GM21717 (cell line): ENCODE measurements at regions not wholly inside any gene's neighbourhood (a gene's known extent, or its start where the extent isn't known, plus 50 kb on each side); places are given as distances from the start of the nearest gene placed in this dataset.
"Not testable (repeated sequence)": the region's sequence is repeated elsewhere in the genome, so short reads cannot be mapped to it uniquely, and the experiment has no call there.

Experiments
- ATAC-seq: cut with Tn5 transposase; IDR thresholded peaks from one replicate; pipeline ENCODE4 v1.9.1; 2021; ENCODE audit warnings: mild to moderate bottlenecking, moderate library complexity; ENCODE audit not compliant: unreplicated experiment

GRCh38 chr10:124194199-124194824 is 100.9 kb upstream of the CHST15 start:
- ATAC-seq: no peak

- ATAC-seq: no peak
Observed at GRCh38 chr10:124193309-124193696, 99.9 kb upstream of the CHST15 start.

- not testable (repeated sequence) for ATAC-seq
Observed at GRCh38 chr10:124192664-124193308, 99.4 kb upstream of the CHST15 start.

- not testable (repeated sequence) for ATAC-seq
Observed at GRCh38 chr10:124190476-124190875, 97.1 kb upstream of the CHST15 start.

- no peak for ATAC-seq
Observed at GRCh38 chr10:124186956-124187355, 93.6 kb upstream of the CHST15 start.

GRCh38 chr10:124185084-124185483 is 91.7 kb upstream of the CHST15 start:
- no peak for ATAC-seq

- no peak for ATAC-seq
Observed at GRCh38 chr10:124184208-124184830, 90.9 kb upstream of the CHST15 start.

- no peak for ATAC-seq
Observed at GRCh38 chr10:124183617-124184016, 90.2 kb upstream of the CHST15 start.

- no peak for ATAC-seq
Observed at GRCh38 chr10:124182088-124182541, 88.7 kb upstream of the CHST15 start.

GRCh38 chr10:124181656-124182055 is 88.3 kb upstream of the CHST15 start:
- no peak for ATAC-seq

- ATAC-seq: no peak
Observed at GRCh38 chr10:124180947-124181549, 87.7 kb upstream of the CHST15 start.

GRCh38 chr10:124180044-124180745 is 86.8 kb upstream of the CHST15 start:
- ATAC-seq: no peak

GRCh38 chr10:124179308-124180043 is 86.1 kb upstream of the CHST15 start:
- ATAC-seq: no peak

- ATAC-seq: no peak
Observed at GRCh38 chr10:124177180-124177518, 83.8 kb upstream of the CHST15 start.

GRCh38 chr10:124176349-124177179 is 83.2 kb upstream of the CHST15 start:
- ATAC-seq: no peak

GRCh38 chr10:124175701-124176348 is 82.4 kb upstream of the CHST15 start:
- no peak for ATAC-seq

GRCh38 chr10:124174673-124175645 is 81.6 kb upstream of the CHST15 start:
- no peak for ATAC-seq

GRCh38 chr10:124174071-124174566 is 80.7 kb upstream of the CHST15 start:
- no peak for ATAC-seq
